H9 (cell line): ENCODE measurements at regions not wholly inside any gene's neighbourhood (a gene's known extent, or its start where the extent isn't known, plus 50 kb on each side); places are given as distances from the start of the nearest gene placed in this dataset.

Experiments used
- DNase-seq: peaks from one replicate; pipeline ENCODE4 v3.0.0-alpha.2; 2017
- H2AFZ ChIP-seq: one replicate; pipeline ENCODE4 v1.6.1; 2013; ENCODE audit warnings: mild to moderate bottlenecking, low read length, control low read depth, moderate library complexity
- H2AK5ac ChIP-seq: 2 replicates; pipeline ENCODE4 v1.6.1; 2013; ENCODE audit warnings: low read length, control low read depth, mixed read lengths; ENCODE audit not compliant: insufficient read length
- H2BK120ac ChIP-seq: one replicate; pipeline ENCODE4 v1.6.1; 2013; ENCODE audit warnings: low read depth, mild to moderate bottlenecking, low read length, control low read depth, inconsistent platforms; ENCODE audit not compliant: poor library complexity, severe bottlenecking
- H2BK12ac ChIP-seq: 2 replicates; pipeline ENCODE4 v1.6.1; 2013; ENCODE audit warnings: low read length, control low read depth, mixed read lengths, low read depth; ENCODE audit not compliant: insufficient read length
- H2BK15ac ChIP-seq: 2 replicates; pipeline ENCODE4 v1.6.1; 2013; ENCODE audit warnings: low read depth, low read length, control low read depth
- H2BK20ac ChIP-seq: one replicate; pipeline ENCODE4 v1.6.1; 2013; ENCODE audit warnings: low read depth, mild to moderate bottlenecking, low read length, control low read depth, inconsistent platforms; ENCODE audit not compliant: poor library complexity, severe bottlenecking
- H2BK5ac ChIP-seq: 2 replicates; pipeline ENCODE4 v1.6.1; 2013; ENCODE audit warnings: low read length, control low read depth, mixed read lengths; ENCODE audit not compliant: insufficient read length
- H3K14ac ChIP-seq: 2 replicates; pipeline ENCODE4 v1.6.1; 2013; ENCODE audit warnings: low read length, control low read depth; ENCODE audit not compliant: insufficient read depth
- H3K18ac ChIP-seq: 2 replicates; pipeline ENCODE4 v1.6.1; 2013; ENCODE audit warnings: low read depth, mild to moderate bottlenecking, mixed read lengths, low read length, control low read depth; ENCODE audit not compliant: insufficient read length
- H3K23ac ChIP-seq: 2 replicates; pipeline ENCODE4 v1.6.1; 2013; ENCODE audit warnings: low read length, control low read depth, mixed read lengths, low read depth; ENCODE audit not compliant: insufficient read length
- H3K23me2 ChIP-seq: 2 replicates; pipeline ENCODE4 v1.6.1; 2013; ENCODE audit warnings: low read depth, mild to moderate bottlenecking, mixed read lengths, low read length, control low read depth; ENCODE audit not compliant: insufficient read length, poor library complexity, severe bottlenecking
- H3K27ac ChIP-seq: 2 replicates; pipeline ENCODE4 v1.5.1; 2013; ENCODE audit warnings: low read length, control low read depth, mixed read lengths, low read depth; ENCODE audit not compliant: insufficient read length
- H3K27me3 ChIP-seq: 2 replicates; pipeline ENCODE4 v1.6.1; 2013; ENCODE audit warnings: low read length, control low read depth, inconsistent platforms; ENCODE audit not compliant: insufficient read depth
- H3K4ac ChIP-seq: 2 replicates; pipeline ENCODE4 v1.6.1; 2013; ENCODE audit warnings: low read depth, mild to moderate bottlenecking, control low read depth, inconsistent platforms, low read length, moderate library complexity
- H3K4me1 ChIP-seq: 2 replicates; pipeline ENCODE4 v1.6.1; 2013; ENCODE audit warnings: low read length, control low read depth, inconsistent platforms; ENCODE audit not compliant: insufficient read depth
- H3K4me2 ChIP-seq: 2 replicates; pipeline ENCODE4 v1.6.1; 2013; ENCODE audit warnings: low read length, control low read depth, mixed read lengths; ENCODE audit not compliant: insufficient read length, insufficient read depth
- H3K56ac ChIP-seq: 2 replicates; pipeline ENCODE4 v1.6.1; 2013; ENCODE audit warnings: low read depth, mild to moderate bottlenecking, mixed read lengths, low read length, control low read depth; ENCODE audit not compliant: insufficient read length
- H3K79me1 ChIP-seq: 2 replicates; pipeline ENCODE4 v1.6.1; 2013; ENCODE audit warnings: low read depth, mild to moderate bottlenecking, moderate library complexity, low read length, control low read depth, inconsistent platforms; ENCODE audit not compliant: insufficient read depth, poor library complexity, severe bottlenecking
- H3K79me2 ChIP-seq: 2 replicates; pipeline ENCODE4 v1.6.1; 2013; ENCODE audit warnings: low read length, control low read depth, inconsistent platforms; ENCODE audit not compliant: insufficient read depth
- H3K9ac ChIP-seq: 2 replicates; pipeline ENCODE4 v1.6.1; 2013; ENCODE audit warnings: low read length, control low read depth, mixed read lengths; ENCODE audit not compliant: insufficient read length; ENCODE audit errors: extremely low read depth
- H3K9me3 ChIP-seq: one replicate; pipeline ENCODE4 v1.6.1; 2013; ENCODE audit warnings: low read depth, low read length, inconsistent platforms; ENCODE audit not compliant: control insufficient read depth
- H3T11ph ChIP-seq: one replicate; pipeline ENCODE4 v1.6.1; 2013; ENCODE audit warnings: mild to moderate bottlenecking, low read length, control low read depth, inconsistent platforms
- H4K20me1 ChIP-seq: one replicate; pipeline ENCODE4 v1.6.1; 2013; ENCODE audit not compliant: control insufficient read depth, insufficient read length, insufficient read depth
- H4K5ac ChIP-seq: 2 replicates; pipeline ENCODE4 v1.6.1; 2013; ENCODE audit warnings: low read depth, mild to moderate bottlenecking, mixed read lengths, low read length, control low read depth; ENCODE audit not compliant: insufficient read length
- H4K8ac ChIP-seq: replicated peaks from 2 replicates; pipeline ENCODE4 v1.6.1; 2013; ENCODE audit warnings: low read length, control low read depth, mixed read lengths, low read depth; ENCODE audit not compliant: insufficient read length
- H4K91ac ChIP-seq: 2 replicates; pipeline ENCODE4 v1.6.1; 2013; ENCODE audit warnings: low read depth, mild to moderate bottlenecking, moderate library complexity, mixed read lengths, low read length, control low read depth; ENCODE audit not compliant: insufficient read length
- H3K27ac Mint-ChIP-seq, 3 experiments: 2 replicates in 2 of 3; 3 replicates in 1 of 3; pipeline ENCODE4 v1.8.0; 2020 to 2021; ENCODE audit warnings: mixed read lengths in 3 of 3, mild to moderate bottlenecking in 1 of 3, moderate library complexity in 1 of 3
- H3K27me3 Mint-ChIP-seq: 2 replicates; pipeline ENCODE4 v1.8.0; 2021; ENCODE audit warnings: low read depth, mild to moderate bottlenecking, moderate library complexity, mixed read lengths
- H3K36me3 Mint-ChIP-seq, 3 experiments: 2 replicates in 2 of 3; 3 replicates in 1 of 3; pipeline ENCODE4 v1.8.0; 2020 to 2021; ENCODE audit warnings: low read depth in 3 of 3, mixed read lengths in 3 of 3; ENCODE audit not compliant: insufficient read depth in 1 of 3
- H3K4me1 Mint-ChIP-seq, 2 experiments: 2 replicates each; pipeline ENCODE4 v1.8.0; 2020; ENCODE audit warnings: mixed read lengths in 2 of 2
- H3K4me3 Mint-ChIP-seq, 2 experiments: 2 replicates in 1 of 2; 3 replicates in 1 of 2; pipeline ENCODE4 v1.8.0; 2020 to 2021; ENCODE audit warnings: mild to moderate bottlenecking in 2 of 2, mixed read lengths in 2 of 2, moderate library complexity in 1 of 2
- H3K9me3 Mint-ChIP-seq, 2 experiments: 2 replicates in 1 of 2; 3 replicates in 1 of 2; pipeline ENCODE4 v1.8.0; 2020; ENCODE audit warnings: mild to moderate bottlenecking in 2 of 2, mixed read lengths in 2 of 2, moderate library complexity in 1 of 2
- CTCF ChIP-seq: fragments of 200-600 bp; sonication (generic); conservative IDR thresholded peaks from 3 replicates; pipeline ENCODE4 v1.8.0; 2021; ENCODE audit warnings: antibody characterized with exemption, mild to moderate bottlenecking
- WGBS: extraction: QIAGEN DNeasy Blood & Tissue Kit; methylation state at CpG from one replicate; pipeline ENCODE4 v1.1.7; 2013; ENCODE audit warnings: missing lambda C conversion rate, low lambda C conversion rate, mixed read lengths; ENCODE audit not compliant: insufficient read length; ENCODE audit errors: extremely low coverage; 5-methylcytosine and 5-hydroxymethylcytosine counted together

DNA sequence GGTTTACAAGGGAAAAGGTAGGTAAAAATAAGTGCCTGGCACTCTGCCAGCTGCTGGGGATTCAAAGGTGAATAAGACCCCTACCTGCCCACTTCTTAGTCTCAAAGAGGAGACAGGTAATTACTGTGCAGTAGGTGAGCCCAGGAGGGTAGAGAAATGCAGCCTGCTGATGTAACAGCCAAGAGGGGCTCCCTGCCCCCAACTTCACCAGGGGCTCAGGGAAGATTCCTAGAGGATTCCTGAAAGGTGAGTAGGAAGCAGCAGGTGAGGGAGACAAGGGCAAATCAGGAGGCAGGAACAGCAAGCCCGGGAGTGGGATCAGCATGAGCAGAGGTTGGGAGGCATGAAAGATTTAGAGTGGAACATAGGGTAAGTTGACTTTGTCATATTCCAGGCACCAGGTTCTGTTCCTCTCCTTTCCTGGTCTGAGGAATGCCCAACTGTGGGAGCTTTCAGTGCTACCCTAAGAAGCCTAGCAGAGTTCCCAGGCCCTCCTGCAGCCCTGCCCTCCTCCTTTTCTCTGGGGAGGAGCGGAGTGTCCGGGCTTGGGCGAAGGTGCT is 258.1 kb downstream of the LRFN2 start:
- no peaks in the 10 kb centered on the region for H3K79me2 ChIP-seq
- H4K20me1 ChIP-seq, result no peaks in the 10 kb centered on the region
- peaks cover 41% of the 10 kb centered on the region for H3K27me3 Mint-ChIP-seq
- peak; percentile 68 for DNase-seq
- no peak overlapping the region for H3K9ac ChIP-seq
- peak overlapping the region; percentile 12 for H3K4me2 ChIP-seq
- H3K27ac Mint-ChIP-seq, result peak overlapping the region in 2 of 3 experiments; percentile 50 to 83; a peak in 2 of 7 replicates
- no peaks in the 10 kb centered on the region for H3K27me3 ChIP-seq
- H3K36me3 Mint-ChIP-seq, result no peaks in the 10 kb centered on the region
- no peak overlapping the region for H2BK20ac ChIP-seq
- H3K23me2 ChIP-seq, result no peaks in the 10 kb centered on the region
- H3K27ac ChIP-seq, result no peak overlapping the region
- no peak overlapping the region for H4K91ac ChIP-seq
- no peak overlapping the region for H3K4ac ChIP-seq
- H4K5ac ChIP-seq, result no peak overlapping the region
- no peak overlapping the region for H4K8ac ChIP-seq
- H3K4me1 Mint-ChIP-seq, result peaks cover 64 to 69% of the 10 kb centered on the region in 2 experiments
- no peaks in the 10 kb centered on the region for H3K9me3 Mint-ChIP-seq
- no peak overlapping the region for H2AK5ac ChIP-seq
- H2BK15ac ChIP-seq, result no peak overlapping the region
- no peak overlapping the region for H2BK12ac ChIP-seq
- no peak overlapping the region for H3T11ph ChIP-seq
- TF ChIP-seq CTCF, result no peak
- no peaks in the 10 kb centered on the region for H3K9me3 ChIP-seq
- no peak overlapping the region for H2BK120ac ChIP-seq
- H3K4me3 Mint-ChIP-seq, result peak overlapping the region in 1 of 2 experiments; percentile 6; a peak in 2 of 5 replicates
- H3K14ac ChIP-seq, result no peak overlapping the region
- H3K56ac ChIP-seq, result no peak overlapping the region
- H3K23ac ChIP-seq, result no peak overlapping the region
- no peak overlapping the region for H2AFZ ChIP-seq
- no CpG with 5 or more reads among the region's 4 CpGs for WGBS
- no peak overlapping the region for H2BK5ac ChIP-seq
- no peaks in the 10 kb centered on the region for H3K79me1 ChIP-seq
- H3K18ac ChIP-seq, result no peak overlapping the region
- peaks cover 7% of the 10 kb centered on the region; the same call in 1 of the 2 replicates for H3K4me1 ChIP-seq
